ENCODE measurements at regions not wholly inside any gene's neighbourhood (a gene's known extent, or its start where the extent isn't known, plus 50 kb on each side); places are given as distances from the start of the nearest gene placed in this dataset.

DNA sequence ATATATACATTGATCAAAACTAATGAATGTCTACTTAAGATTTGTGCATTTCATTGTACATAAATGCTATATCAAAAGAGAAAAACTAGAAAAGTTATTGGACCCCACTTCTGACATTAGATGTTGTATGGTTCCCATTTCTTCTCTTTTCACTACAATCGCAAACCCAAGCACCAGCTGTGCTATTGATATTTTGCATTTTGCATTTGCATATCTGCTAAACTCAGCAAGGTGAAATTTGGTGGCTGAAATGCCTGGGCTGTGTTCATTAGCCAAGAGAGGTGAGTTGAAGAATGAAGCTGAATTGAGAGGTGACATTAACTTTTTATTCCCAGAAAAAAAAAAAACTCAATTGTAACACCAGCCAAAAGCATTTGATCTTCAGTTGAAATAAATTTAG is 232.1 kb upstream of the TENT5A start:
- TF ChIP-seq POLR2AphosphoS5 (IDR thresholded peaks at IDR 0.05): no peak
- TF ChIP-seq POLR2A (IDR thresholded peaks at IDR 0.05): no peak
- TF ChIP-seq, protein P1, sequence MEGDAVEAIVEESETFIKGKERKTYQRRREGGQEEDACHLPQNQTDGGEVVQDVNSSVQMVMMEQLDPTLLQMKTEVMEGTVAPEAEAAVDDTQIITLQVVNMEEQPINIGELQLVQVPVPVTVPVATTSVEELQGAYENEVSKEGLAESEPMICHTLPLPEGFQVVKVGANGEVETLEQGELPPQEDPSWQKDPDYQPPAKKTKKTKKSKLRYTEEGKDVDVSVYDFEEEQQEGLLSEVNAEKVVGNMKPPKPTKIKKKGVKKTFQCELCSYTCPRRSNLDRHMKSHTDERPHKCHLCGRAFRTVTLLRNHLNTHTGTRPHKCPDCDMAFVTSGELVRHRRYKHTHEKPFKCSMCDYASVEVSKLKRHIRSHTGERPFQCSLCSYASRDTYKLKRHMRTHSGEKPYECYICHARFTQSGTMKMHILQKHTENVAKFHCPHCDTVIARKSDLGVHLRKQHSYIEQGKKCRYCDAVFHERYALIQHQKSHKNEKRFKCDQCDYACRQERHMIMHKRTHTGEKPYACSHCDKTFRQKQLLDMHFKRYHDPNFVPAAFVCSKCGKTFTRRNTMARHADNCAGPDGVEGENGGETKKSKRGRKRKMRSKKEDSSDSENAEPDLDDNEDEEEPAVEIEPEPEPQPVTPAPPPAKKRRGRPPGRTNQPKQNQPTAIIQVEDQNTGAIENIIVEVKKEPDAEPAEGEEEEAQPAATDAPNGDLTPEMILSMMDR (IDR thresholded peaks at IDR 0.05): no peak
